ENCODE measurements at regions not wholly inside any gene's neighbourhood (a gene's known extent, or its start where the extent isn't known, plus 50 kb on each side); places are given as distances from the start of the nearest gene placed in this dataset.

DNA sequence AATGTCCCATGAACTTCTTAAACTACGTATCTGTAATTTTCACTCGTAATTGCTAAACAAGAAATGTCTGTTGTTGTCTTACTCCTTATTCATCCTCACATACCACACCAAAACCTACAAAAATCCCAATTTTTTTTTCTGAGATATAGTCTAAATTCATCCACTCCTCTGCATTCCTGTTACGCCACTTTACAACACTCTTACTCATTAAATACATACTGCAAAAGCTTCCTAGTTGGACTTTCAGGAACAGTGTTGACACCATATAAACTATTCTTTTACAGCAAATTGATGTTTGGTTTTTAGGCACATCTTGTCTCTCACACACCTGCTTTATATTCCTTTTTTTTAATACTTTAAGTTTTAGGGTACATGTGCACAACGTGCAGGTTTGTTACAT, 934.9 kb upstream of the CADM2 start:
- TF ChIP-seq, protein P1, sequence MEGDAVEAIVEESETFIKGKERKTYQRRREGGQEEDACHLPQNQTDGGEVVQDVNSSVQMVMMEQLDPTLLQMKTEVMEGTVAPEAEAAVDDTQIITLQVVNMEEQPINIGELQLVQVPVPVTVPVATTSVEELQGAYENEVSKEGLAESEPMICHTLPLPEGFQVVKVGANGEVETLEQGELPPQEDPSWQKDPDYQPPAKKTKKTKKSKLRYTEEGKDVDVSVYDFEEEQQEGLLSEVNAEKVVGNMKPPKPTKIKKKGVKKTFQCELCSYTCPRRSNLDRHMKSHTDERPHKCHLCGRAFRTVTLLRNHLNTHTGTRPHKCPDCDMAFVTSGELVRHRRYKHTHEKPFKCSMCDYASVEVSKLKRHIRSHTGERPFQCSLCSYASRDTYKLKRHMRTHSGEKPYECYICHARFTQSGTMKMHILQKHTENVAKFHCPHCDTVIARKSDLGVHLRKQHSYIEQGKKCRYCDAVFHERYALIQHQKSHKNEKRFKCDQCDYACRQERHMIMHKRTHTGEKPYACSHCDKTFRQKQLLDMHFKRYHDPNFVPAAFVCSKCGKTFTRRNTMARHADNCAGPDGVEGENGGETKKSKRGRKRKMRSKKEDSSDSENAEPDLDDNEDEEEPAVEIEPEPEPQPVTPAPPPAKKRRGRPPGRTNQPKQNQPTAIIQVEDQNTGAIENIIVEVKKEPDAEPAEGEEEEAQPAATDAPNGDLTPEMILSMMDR (IDR thresholded peaks at IDR 0.05; ENCODE audit: low read depth, low read length, poor library complexity, severe bottlenecking), result no peak
- TF ChIP-seq EZH2phosphoT487 (IDR thresholded peaks at IDR 0.05; ENCODE audit: borderline replicate concordance, low read length), result no peak

Data from DOHH2 (cell line).